Body of pancreas (tissue), 4 donors: ENCODE measurements at regions not wholly inside any gene's neighbourhood (a gene's known extent, or its start where the extent isn't known, plus 50 kb on each side); places are given as distances from the start of the nearest gene placed in this dataset.

Experiments
- POLR2A ChIP-seq, 3 donors: fragments of 450-650 bp; IDR thresholded peaks; one replicate each; pipeline ENCODE4 v1.6.1; 2016; ENCODE audit warnings: antibody characterized with exemption in 3 of 3, mild to moderate bottlenecking in 2 of 3
- TF ChIP-seq, protein P1 (sequence below), 7 experiments: fragments of 450-650 bp in 4 of 7; fragments of 200-600 bp in 3 of 7; sonication (generic) in 3 of 7; IDR thresholded peaks; one replicate each; pipeline ENCODE4 v1.5.1; 2016 to 2019; ENCODE audit warnings: antibody characterized with exemption in 7 of 7

DNA sequence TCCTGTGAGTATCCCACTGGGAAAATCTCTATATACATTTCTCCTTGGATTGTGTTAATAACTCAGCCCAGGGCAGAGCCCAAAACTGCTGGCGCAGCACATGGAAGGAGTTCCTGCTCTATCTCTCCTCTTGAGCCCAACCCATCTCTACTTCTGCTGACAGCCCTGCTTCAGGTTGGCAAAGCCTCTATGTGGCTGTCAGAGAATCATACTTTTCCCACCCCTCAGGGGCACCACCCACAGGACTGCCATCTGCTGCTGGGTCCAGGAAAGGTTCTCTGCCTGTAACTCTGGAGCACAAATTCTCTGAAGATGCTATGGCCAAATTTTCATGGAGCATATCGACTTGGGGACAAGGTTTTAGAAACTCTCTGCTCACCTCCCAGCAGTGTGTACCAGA, 278.5 kb upstream of the EMCN start:
- TF ChIP-seq, protein P1, sequence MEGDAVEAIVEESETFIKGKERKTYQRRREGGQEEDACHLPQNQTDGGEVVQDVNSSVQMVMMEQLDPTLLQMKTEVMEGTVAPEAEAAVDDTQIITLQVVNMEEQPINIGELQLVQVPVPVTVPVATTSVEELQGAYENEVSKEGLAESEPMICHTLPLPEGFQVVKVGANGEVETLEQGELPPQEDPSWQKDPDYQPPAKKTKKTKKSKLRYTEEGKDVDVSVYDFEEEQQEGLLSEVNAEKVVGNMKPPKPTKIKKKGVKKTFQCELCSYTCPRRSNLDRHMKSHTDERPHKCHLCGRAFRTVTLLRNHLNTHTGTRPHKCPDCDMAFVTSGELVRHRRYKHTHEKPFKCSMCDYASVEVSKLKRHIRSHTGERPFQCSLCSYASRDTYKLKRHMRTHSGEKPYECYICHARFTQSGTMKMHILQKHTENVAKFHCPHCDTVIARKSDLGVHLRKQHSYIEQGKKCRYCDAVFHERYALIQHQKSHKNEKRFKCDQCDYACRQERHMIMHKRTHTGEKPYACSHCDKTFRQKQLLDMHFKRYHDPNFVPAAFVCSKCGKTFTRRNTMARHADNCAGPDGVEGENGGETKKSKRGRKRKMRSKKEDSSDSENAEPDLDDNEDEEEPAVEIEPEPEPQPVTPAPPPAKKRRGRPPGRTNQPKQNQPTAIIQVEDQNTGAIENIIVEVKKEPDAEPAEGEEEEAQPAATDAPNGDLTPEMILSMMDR (IDR thresholded peaks at IDR 0.05), result no peak
- TF ChIP-seq POLR2A (IDR thresholded peaks at IDR 0.05), result no peak
